Esophagus squamous epithelium (tissue), 5 donors: ENCODE measurements at regions not wholly inside any gene's neighbourhood (a gene's known extent, or its start where the extent isn't known, plus 50 kb on each side); places are given as distances from the start of the nearest gene placed in this dataset.

Experiments used
- DNase-seq: peaks from one replicate; lab custom pipeline; 2025; lab: John Stamatoyannopoulos, UW
- H3K27ac ChIP-seq, 4 donors: fragments of 200-600 bp; sonication (generic); one replicate each; pipeline ENCODE4 v1.5.1; 2016 to 2019; ENCODE audit warnings: mild to moderate bottlenecking in 1 of 4
- H3K27me3 ChIP-seq, 4 donors: fragments of 200-600 bp; sonication (generic); 1 replicate in 3 of 4; 2 replicates in 1 of 4; pipeline versions ENCODE4 v1.5.1 to v1.6.0; 2017 to 2021; ENCODE audit warnings: antibody characterized with exemption in 1 of 4
- H3K36me3 ChIP-seq, 3 donors: fragments of 200-600 bp; sonication (generic); one replicate each; pipeline ENCODE4 v1.5.1; 2016 to 2019
- H3K4me1 ChIP-seq, 3 donors: fragments of 200-600 bp; sonication (generic); one replicate each; pipeline ENCODE4 v1.5.1; 2017 to 2019
- H3K4me3 ChIP-seq, 4 donors: fragments of 200-600 bp; sonication (generic); 1 replicate in 3 of 4; 2 replicates in 1 of 4; pipeline ENCODE4 v1.5.1; 2016 to 2019; ENCODE audit warnings: mild to moderate bottlenecking in 2 of 4, moderate library complexity in 1 of 4
- H3K9me3 ChIP-seq, 3 donors: fragments of 200-600 bp; sonication (generic); one replicate each; pipeline ENCODE4 v1.5.1; 2016 to 2019
- CTCF ChIP-seq, 6 experiments: fragments of 450-650 bp in 4 of 6; fragments of 200-600 bp in 2 of 6; sonication (generic) in 2 of 6; IDR thresholded peaks; one replicate each; pipeline ENCODE4 v1.5.1; 2016 to 2019; ENCODE audit warnings: antibody characterized with exemption in 6 of 6, mild to moderate bottlenecking in 4 of 6, moderate library complexity in 4 of 6
- POLR2A ChIP-seq, 4 donors: fragments of 450-650 bp; IDR thresholded peaks; one replicate each; pipeline ENCODE4 v1.6.1; 2017; ENCODE audit warnings: antibody characterized with exemption in 4 of 4, mild to moderate bottlenecking in 4 of 4, moderate library complexity in 3 of 4
- WGBS, 2 donors: methylation state at CpG; one replicate each; pipeline ENCODE4 v1.1.5; 2018; 5-methylcytosine and 5-hydroxymethylcytosine counted together
- intact Hi-C: fragments of 100-400 bp; cut with DNase I; formaldehyde crosslinking; loops from one replicate; pipeline ENCODE4 v1.15.0; 2022
- donor health status: DM: yes; HTN: yes; CAD: no.

GRCh38 chr4:115944146-115944905 lies 830.9 kb upstream of the NDST4 start:
- DNase-seq, result no peak
- H3K27me3 ChIP-seq, result no peaks in the 10 kb centered on the region
- no peaks in the 10 kb centered on the region for H3K9me3 ChIP-seq
- intact Hi-C loops, result no loop called here
- TF ChIP-seq POLR2A (IDR thresholded peaks at IDR 0.05) (no peak), CTCF (IDR thresholded peaks at IDR 0.05) (no peak)
- no peak overlapping the region for H3K27ac ChIP-seq
- 81 to 92% methylated on average over 4 to 5 of the region's 5 CpGs for WGBS, 2 donors
- H3K4me1 ChIP-seq, result no peaks in the 10 kb centered on the region
- H3K4me3 ChIP-seq, result no peak overlapping the region
- H3K36me3 ChIP-seq, result no peaks in the 10 kb centered on the region

GRCh38 chr4:115938764-115939443 lies 825.5 kb upstream of the NDST4 start:
- TF ChIP-seq POLR2A (IDR thresholded peaks at IDR 0.05) (no peak), CTCF (IDR thresholded peaks at IDR 0.05) (no peak)
- Histone ChIP-seq H3K36me3 (no peaks in the 10 kb centered on the region), H3K4me1 (no peaks in the 10 kb centered on the region), H3K27me3 (no peaks in the 10 kb centered on the region), H3K27ac (no peak overlapping the region), H3K9me3 (no peaks in the 10 kb centered on the region), H3K4me3 (no peak overlapping the region)
- no peak for DNase-seq
- intact Hi-C loops, result no loop called here
- 69% methylated on average over 4 of the region's 4 CpGs for WGBS, 2 donors

GRCh38 chr4:115929373-115929772 lies 816.0 kb upstream of the NDST4 start:
- Histone ChIP-seq H3K4me3 (no peak overlapping the region), H3K27me3 (no peaks in the 10 kb centered on the region), H3K9me3 (no peaks in the 10 kb centered on the region), H3K4me1 (no peaks in the 10 kb centered on the region), H3K36me3 (no peaks in the 10 kb centered on the region), H3K27ac (no peak overlapping the region)
- DNase-seq, result no peak
- intact Hi-C loops, result no loop called here
- TF ChIP-seq POLR2A (IDR thresholded peaks at IDR 0.05), result no peak
- no peak for TF ChIP-seq CTCF (IDR thresholded peaks at IDR 0.05)
- WGBS, 2 donors, result 76 to 79% methylated on average over 1 of the region's 1 CpG

- no peaks in the 10 kb centered on the region for H3K27me3 ChIP-seq
- no peak for TF ChIP-seq POLR2A (IDR thresholded peaks at IDR 0.05)
- 71 to 98% methylated on average over 4 to 5 of the region's 5 CpGs for WGBS, 2 donors
- H3K4me3 ChIP-seq, result no peak overlapping the region
- H3K36me3 ChIP-seq, result no peaks in the 10 kb centered on the region
- intact Hi-C loops, result no loop called here
- DNase-seq, result no peak
- H3K4me1 ChIP-seq, result no peaks in the 10 kb centered on the region
- H3K27ac ChIP-seq, result no peak overlapping the region
- H3K9me3 ChIP-seq, result no peaks in the 10 kb centered on the region
Measured at GRCh38 chr4:115927382-115927781, 814.0 kb upstream of the NDST4 start.

- no peak for DNase-seq
- Histone ChIP-seq H3K36me3 (no peaks in the 10 kb centered on the region), H3K4me1 (no peaks in the 10 kb centered on the region), H3K9me3 (peaks cover 0 to 6% (median 0%) of the 10 kb centered on the region in 3 donors), H3K27ac (no peak overlapping the region), H3K4me3 (no peak overlapping the region), H3K27me3 (no peaks in the 10 kb centered on the region)
- TF ChIP-seq POLR2A (IDR thresholded peaks at IDR 0.05) (no peak), CTCF (IDR thresholded peaks at IDR 0.05) (no peak)
- WGBS, 2 donors, result 29 to 63% methylated on average over 1 of the region's 1 CpG
- intact Hi-C loops, result no loop called here
Measured at GRCh38 chr4:115923152-115923551, 809.7 kb upstream of the NDST4 start.
